ENCODE measurements at regions not wholly inside any gene's neighbourhood (a gene's known extent, or its start where the extent isn't known, plus 50 kb on each side); places are given as distances from the start of the nearest gene placed in this dataset.
A peak's percentile ranks its signal among the peaks of the same experiment; 100 is the strongest.

DNA sequence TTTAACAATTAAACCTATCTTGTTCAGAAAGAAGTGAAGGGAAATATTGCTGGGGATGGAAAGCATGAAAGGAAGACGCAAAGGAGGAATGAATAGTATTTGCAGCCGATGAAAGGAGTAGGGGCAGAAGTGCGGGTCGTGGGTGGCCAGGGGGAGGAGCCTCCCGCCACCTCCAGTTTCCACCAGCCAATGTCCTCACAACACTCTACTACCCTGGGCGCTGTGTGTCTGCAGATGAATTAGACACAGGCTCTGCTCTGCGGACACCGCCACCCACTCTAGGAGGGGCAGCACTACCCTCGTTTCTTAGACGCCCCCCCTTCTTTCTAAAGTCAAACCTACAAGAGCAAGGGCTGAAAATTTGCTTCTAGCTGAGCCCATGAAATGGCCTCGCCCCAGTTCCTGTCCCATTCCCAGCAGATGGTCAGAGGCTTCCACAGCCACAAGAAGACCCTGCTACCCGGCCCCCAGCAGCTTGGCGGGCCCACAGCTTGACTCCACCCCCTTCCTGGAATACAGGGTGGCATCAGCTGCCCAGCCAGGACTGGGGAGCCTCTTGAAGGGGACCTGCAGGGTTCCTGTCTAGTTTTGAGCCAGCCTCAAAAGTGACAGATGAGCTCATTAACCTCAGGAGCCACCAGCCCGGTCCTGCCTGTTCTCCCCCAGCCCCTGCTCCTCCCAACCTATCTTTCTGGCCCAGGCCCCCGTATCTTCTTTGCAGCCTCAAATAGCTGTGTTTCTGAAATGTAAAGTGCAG is 268.1 kb downstream of the BUD13 start:
- intact Hi-C loops (cut with DNase I): no loop called here
- WGBS, 3 donors: 78 to 82% (median 80%) methylated on average over 15 of the region's 15 CpGs
- H3K4me1 ChIP-seq: no peaks in the 10 kb centered on the region
- ATAC-seq: no peak
- no peak overlapping the region for H3K4me3 ChIP-seq
- peaks cover 0 to 18% (median 7%) of the 10 kb centered on the region in 3 donors for H3K27me3 ChIP-seq (ENCODE audit: insufficient read depth in 3 of 3, low read length in 2 of 3)
- no peaks in the 10 kb centered on the region for H3K9me3 ChIP-seq
- no peaks in the 10 kb centered on the region for H3K36me3 ChIP-seq (ENCODE audit: insufficient read depth in 1 of 2, low read depth in 1 of 2)
- DNase-seq: no peak
- H3K27ac ChIP-seq: no peak overlapping the region
- TF ChIP-seq, protein P1, sequence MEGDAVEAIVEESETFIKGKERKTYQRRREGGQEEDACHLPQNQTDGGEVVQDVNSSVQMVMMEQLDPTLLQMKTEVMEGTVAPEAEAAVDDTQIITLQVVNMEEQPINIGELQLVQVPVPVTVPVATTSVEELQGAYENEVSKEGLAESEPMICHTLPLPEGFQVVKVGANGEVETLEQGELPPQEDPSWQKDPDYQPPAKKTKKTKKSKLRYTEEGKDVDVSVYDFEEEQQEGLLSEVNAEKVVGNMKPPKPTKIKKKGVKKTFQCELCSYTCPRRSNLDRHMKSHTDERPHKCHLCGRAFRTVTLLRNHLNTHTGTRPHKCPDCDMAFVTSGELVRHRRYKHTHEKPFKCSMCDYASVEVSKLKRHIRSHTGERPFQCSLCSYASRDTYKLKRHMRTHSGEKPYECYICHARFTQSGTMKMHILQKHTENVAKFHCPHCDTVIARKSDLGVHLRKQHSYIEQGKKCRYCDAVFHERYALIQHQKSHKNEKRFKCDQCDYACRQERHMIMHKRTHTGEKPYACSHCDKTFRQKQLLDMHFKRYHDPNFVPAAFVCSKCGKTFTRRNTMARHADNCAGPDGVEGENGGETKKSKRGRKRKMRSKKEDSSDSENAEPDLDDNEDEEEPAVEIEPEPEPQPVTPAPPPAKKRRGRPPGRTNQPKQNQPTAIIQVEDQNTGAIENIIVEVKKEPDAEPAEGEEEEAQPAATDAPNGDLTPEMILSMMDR (IDR thresholded peaks at IDR 0.05): no peak

DNA sequence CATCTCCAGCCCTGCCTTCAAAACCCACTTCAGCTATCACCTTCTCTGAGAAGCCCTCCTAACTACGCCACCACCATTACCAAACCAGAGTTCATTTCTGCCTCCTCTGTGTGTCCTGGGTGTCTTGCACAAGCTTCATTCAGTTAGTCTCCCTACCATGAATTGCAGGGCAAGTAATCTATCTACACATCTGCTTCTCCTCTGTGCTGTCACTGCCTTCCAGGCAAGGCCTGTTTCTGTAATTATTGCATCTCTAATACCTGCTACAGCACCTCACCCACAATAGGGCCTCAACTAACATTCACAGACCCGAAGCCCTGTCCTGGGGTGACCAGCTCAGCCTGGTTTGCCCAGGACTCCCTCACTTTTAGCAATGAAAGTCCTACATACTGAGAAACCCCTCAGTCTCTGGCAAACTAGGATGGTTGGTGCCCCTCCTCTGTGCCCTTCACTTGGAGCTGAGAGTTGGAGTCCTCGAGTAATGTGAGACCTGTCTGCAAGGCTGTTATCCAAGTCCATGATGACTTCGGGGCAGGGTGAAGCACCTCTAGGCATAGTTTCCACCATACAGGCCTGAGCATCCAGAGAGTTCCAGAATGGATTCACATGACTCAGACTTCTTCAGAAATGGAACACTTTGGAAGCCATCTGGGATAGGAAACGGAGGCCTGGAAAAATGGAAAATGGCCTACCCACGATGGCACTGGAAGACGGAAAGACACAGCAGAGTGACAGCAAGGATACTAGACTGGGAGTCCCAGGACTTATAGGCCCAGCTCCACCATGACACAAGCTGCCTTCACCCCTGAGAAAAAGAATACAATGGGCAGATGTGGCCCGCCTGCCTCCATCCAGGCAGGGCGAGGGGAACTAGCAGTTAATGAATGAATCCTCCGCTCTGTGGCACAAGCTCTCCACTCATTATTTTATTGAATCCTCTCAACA is 269.3 kb downstream of the BUD13 start:
- Histone ChIP-seq H3K4me3 (no peak overlapping the region), H3K36me3 (ENCODE audit: insufficient read depth in 1 of 2, low read depth in 1 of 2) (no peaks in the 10 kb centered on the region), H3K27me3 (ENCODE audit: insufficient read depth in 3 of 3, low read length in 2 of 3) (peaks cover 0 to 26% (median 4%) of the 10 kb centered on the region in 3 donors), H3K9me3 (no peaks in the 10 kb centered on the region), H3K4me1 (no peaks in the 10 kb centered on the region), H3K27ac (no peak overlapping the region)
- TF ChIP-seq, protein P1 (IDR thresholded peaks at IDR 0.05): no peak
- DNase-seq: no peak
- 74 to 87% (median 80%) methylated on average over 10 of the region's 10 CpGs for WGBS, 3 donors
- ATAC-seq: no peak
- intact Hi-C loops (cut with DNase I): no loop called here

DNA sequence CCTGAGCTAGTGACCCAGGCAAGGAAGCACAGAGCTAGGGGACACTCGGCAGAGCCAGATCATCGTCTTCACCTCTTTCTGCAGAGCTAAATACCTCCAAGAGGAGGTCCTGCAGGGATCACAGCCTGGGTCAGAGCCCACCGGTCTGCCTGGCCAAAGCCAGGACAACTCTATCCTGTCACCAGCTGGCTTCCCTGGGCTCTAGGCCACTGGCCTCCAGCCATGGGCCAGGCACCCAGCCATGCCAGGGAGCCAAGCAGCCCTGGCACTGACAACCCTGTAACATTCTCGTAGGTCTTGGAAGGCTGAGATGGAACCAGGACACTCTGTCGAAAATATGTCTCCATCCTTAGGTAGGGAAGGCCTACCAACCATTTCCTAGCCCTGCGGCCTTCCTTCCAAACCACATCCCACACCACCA is 270.1 kb downstream of the BUD13 start:
- no peak overlapping the region for H3K4me3 ChIP-seq
- TF ChIP-seq, protein P1 (IDR thresholded peaks at IDR 0.05): no peak
- intact Hi-C loops (cut with DNase I): no loop called here
- WGBS, 3 donors: 27 to 41% (median 29%) methylated on average over 6 of the region's 6 CpGs
- peaks cover 0 to 33% (median 3%) of the 10 kb centered on the region in 3 donors for H3K27me3 ChIP-seq (ENCODE audit: insufficient read depth in 3 of 3, low read length in 2 of 3)
- H3K9me3 ChIP-seq: no peaks in the 10 kb centered on the region
- no peaks in the 10 kb centered on the region for H3K36me3 ChIP-seq (ENCODE audit: insufficient read depth in 1 of 2, low read depth in 1 of 2)
- ATAC-seq: peak; percentile 84 to 96 (median 92)
- H3K4me1 ChIP-seq: no peaks in the 10 kb centered on the region
- peak; percentile 26 to 67 for DNase-seq
- H3K27ac ChIP-seq: no peak overlapping the region

DNA sequence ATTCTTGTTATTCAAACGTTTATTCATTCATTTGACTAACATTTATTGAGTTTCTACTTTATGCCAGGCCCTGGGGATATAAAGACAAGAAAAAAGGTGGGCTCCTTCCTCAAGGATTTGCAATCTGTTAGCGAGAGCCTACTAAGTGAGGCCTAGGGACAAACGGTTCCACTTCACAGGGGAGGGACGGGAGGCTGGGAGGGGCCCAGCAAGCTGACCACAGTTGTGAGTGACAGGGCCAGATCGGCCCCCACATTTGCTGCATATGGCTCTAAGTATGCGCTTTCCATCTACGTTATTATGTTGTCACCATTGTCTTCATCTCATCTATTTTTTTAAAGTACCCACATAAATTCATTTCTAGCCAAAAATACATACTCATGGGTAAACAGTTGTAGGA is 271.1 kb downstream of the BUD13 start:
- intact Hi-C loops (cut with DNase I): no loop called here
- Histone ChIP-seq H3K9me3 (no peaks in the 10 kb centered on the region), H3K4me1 (no peaks in the 10 kb centered on the region), H3K27ac (no peak overlapping the region), H3K27me3 (ENCODE audit: insufficient read depth in 3 of 3, low read length in 2 of 3) (peaks cover 0 to 31% (median 3%) of the 10 kb centered on the region in 3 donors), H3K4me3 (no peak overlapping the region), H3K36me3 (ENCODE audit: insufficient read depth in 1 of 2, low read depth in 1 of 2) (no peaks in the 10 kb centered on the region)
- ATAC-seq (no peak), DNase-seq (no peak)
- TF ChIP-seq, protein P1 (IDR thresholded peaks at IDR 0.05): no peak
- WGBS, 3 donors: 62 to 67% (median 63%) methylated on average over 7 of the region's 7 CpGs
